Ishikawa (cell line): ENCODE measurements at regions not wholly inside any gene's neighbourhood (a gene's known extent, or its start where the extent isn't known, plus 50 kb on each side); places are given as distances from the start of the nearest gene placed in this dataset.

Experiments used
- CEBPB ChIP-seq: IDR thresholded peaks from 2 replicates; pipeline ENCODE4 v1.6.1; 2012
- CREB1 ChIP-seq: IDR thresholded peaks from 2 replicates; pipeline ENCODE4 v1.6.1; 2012; ENCODE audit warnings: low read depth
- EGR1 ChIP-seq: IDR thresholded peaks from 2 replicates; pipeline ENCODE4 v1.6.1; 2012
- EP300 ChIP-seq: IDR thresholded peaks from 2 replicates; pipeline ENCODE4 v1.6.1; 2012; ENCODE audit warnings: borderline replicate concordance
- FOXM1 ChIP-seq: IDR thresholded peaks from 2 replicates; pipeline ENCODE4 v1.6.1; 2012; ENCODE audit warnings: low read depth, borderline replicate concordance
- MAX ChIP-seq: IDR thresholded peaks from 2 replicates; pipeline ENCODE4 v1.6.1; 2012
- NFIC ChIP-seq: IDR thresholded peaks from 2 replicates; pipeline ENCODE4 v1.6.1; 2012
- RAD21 ChIP-seq: IDR thresholded peaks from 2 replicates; pipeline ENCODE4 v1.6.1; 2012; ENCODE audit warnings: low read depth
- REST ChIP-seq: IDR thresholded peaks from 2 replicates; pipeline ENCODE4 v1.6.1; 2012; ENCODE audit warnings: low read depth, mild to moderate bottlenecking
- TAF1 ChIP-seq: IDR thresholded peaks from 2 replicates; pipeline ENCODE4 v1.6.1; 2012; ENCODE audit warnings: low read depth, mild to moderate bottlenecking
- TCF12 ChIP-seq: IDR thresholded peaks from 2 replicates; pipeline ENCODE4 v1.6.1; 2012; ENCODE audit warnings: low read depth
- TEAD4 ChIP-seq: IDR thresholded peaks from 2 replicates; pipeline ENCODE4 v1.6.1; 2012
- USF1 ChIP-seq: IDR thresholded peaks from 2 replicates; pipeline ENCODE4 v1.6.1; 2012
- YY1 ChIP-seq: IDR thresholded peaks from 2 replicates; pipeline ENCODE4 v1.6.1; 2012; ENCODE audit warnings: low read depth
- ZBTB7A ChIP-seq: IDR thresholded peaks from 2 replicates; pipeline ENCODE4 v1.6.1; 2012; ENCODE audit warnings: low read depth

- no peak for TF ChIP-seq TCF12
- TF ChIP-seq FOXM1 = no peak
These were observed 139.5 kb downstream of the PDGFRA start for GRCh38 chr4:54368281-54369265.

GRCh38 chr4:54371173-54371572 lies 142.1 kb downstream of the PDGFRA start:
- TF ChIP-seq CEBPB (no peak), FOXM1 (no peak), TEAD4 (no peak), RAD21 (no peak), TCF12 (no peak), CREB1 (no peak), REST (no peak), NFIC (no peak), YY1 (no peak), EGR1 (no peak), TAF1 (no peak), ZBTB7A (no peak), MAX (no peak), USF1 (no peak), EP300 (no peak)

- TF ChIP-seq ZBTB7A = no peak
- TF ChIP-seq TAF1 = no peak
- no peak for TF ChIP-seq CEBPB
- TF ChIP-seq MAX = no peak
- no peak for TF ChIP-seq FOXM1
- no peak for TF ChIP-seq RAD21
- no peak for TF ChIP-seq CREB1
- no peak for TF ChIP-seq USF1
- no peak for TF ChIP-seq TEAD4
- TF ChIP-seq REST = no peak
- TF ChIP-seq NFIC = no peak
- TF ChIP-seq TCF12 = no peak
These were observed 143.9 kb downstream of the PDGFRA start for GRCh38 chr4:54372951-54373350.

- TF ChIP-seq TCF12 = no peak
These were observed 144.7 kb downstream of the PDGFRA start for GRCh38 chr4:54373718-54374210.

GRCh38 chr4:54378461-54378860 lies 149.4 kb downstream of the PDGFRA start:
- no peak for TF ChIP-seq YY1
- TF ChIP-seq FOXM1 = no peak
- no peak for TF ChIP-seq RAD21

GRCh38 chr4:54384152-54384551 lies 155.1 kb downstream of the PDGFRA start:
- no peak for TF ChIP-seq USF1
